Stimulated activated naive CD8-positive, alpha-beta T cell treated with anti-CD3 and anti-CD28 coated beads, Interleukin-15, amount 100 ng/mL, for 72 hours (primary cell): ENCODE measurements at regions not wholly inside any gene's neighbourhood (a gene's known extent, or its start where the extent isn't known, plus 50 kb on each side); places are given as distances from the start of the nearest gene placed in this dataset.
"Not testable (repeated sequence)": the region's sequence is repeated elsewhere in the genome, so short reads cannot be mapped to it uniquely, and the experiment has no call there.

Experiments used
- ATAC-seq: fragments of 150-1000 bp; cut with Tn5 transposase; 2 replicates; pipeline ENCODE4 v1.10.0; 2021; ENCODE audit warnings: mild to moderate bottlenecking, moderate library complexity
- DNase-seq, 2 donors: peaks; one replicate each; pipeline ENCODE4 v3.0.0; 2021 to 2022
- H3K27ac Mint-ChIP-seq, 2 donors: one replicate each; pipeline ENCODE4 v1.8.0; 2022; ENCODE audit warnings: mild to moderate bottlenecking in 2 of 2, mixed read lengths in 2 of 2, moderate library complexity in 2 of 2
- H3K27me3 Mint-ChIP-seq: one replicate; pipeline ENCODE4 v1.8.0; 2022; ENCODE audit warnings: mixed read lengths
- H3K4me1 Mint-ChIP-seq: one replicate; pipeline ENCODE4 v1.8.0; 2022; ENCODE audit warnings: mild to moderate bottlenecking, mixed read lengths
- H3K4me3 Mint-ChIP-seq, 2 donors: one replicate each; pipeline ENCODE4 v1.8.0; 2022; ENCODE audit warnings: mild to moderate bottlenecking in 2 of 2, mixed read lengths in 2 of 2, moderate library complexity in 1 of 2
- H3K9me3 Mint-ChIP-seq, 2 donors: one replicate each; pipeline ENCODE4 v1.8.0; 2022; ENCODE audit warnings: mixed read lengths in 2 of 2

- Mint-ChIP-seq H3K9me3 (no peaks in the 10 kb centered on the region), H3K4me3 (no peak overlapping the region), H3K4me1 (no peaks in the 10 kb centered on the region), H3K27ac (no peak overlapping the region), H3K27me3 (no peaks in the 10 kb centered on the region)
- ATAC-seq (no peak), DNase-seq (no peak)
These were observed 121.9 kb upstream of the SETBP1 start for GRCh38 chr18:44558767-44559166.

GRCh38 chr18:44562986-44563385, 117.7 kb upstream of the SETBP1 start:
- ATAC-seq: no peak
- H3K27ac Mint-ChIP-seq: no peak overlapping the region
- no peaks in the 10 kb centered on the region for H3K4me1 Mint-ChIP-seq
- no peaks in the 10 kb centered on the region for H3K27me3 Mint-ChIP-seq
- no peak overlapping the region for H3K4me3 Mint-ChIP-seq
- no peak for DNase-seq
- peaks cover 0 to 4% of the 10 kb centered on the region in 2 donors for H3K9me3 Mint-ChIP-seq

- ATAC-seq: no peak
- H3K27me3 Mint-ChIP-seq: no peaks in the 10 kb centered on the region
- no peaks in the 10 kb centered on the region for H3K4me1 Mint-ChIP-seq
- peaks cover 0 to 4% of the 10 kb centered on the region in 2 donors for H3K9me3 Mint-ChIP-seq
- peak overlapping the region in 1 of 2 donors; percentile 21 for H3K27ac Mint-ChIP-seq
- H3K4me3 Mint-ChIP-seq: no peak overlapping the region
- DNase-seq: no peak
These were observed 115.8 kb upstream of the SETBP1 start for GRCh38 chr18:44564922-44565321.

DNA sequence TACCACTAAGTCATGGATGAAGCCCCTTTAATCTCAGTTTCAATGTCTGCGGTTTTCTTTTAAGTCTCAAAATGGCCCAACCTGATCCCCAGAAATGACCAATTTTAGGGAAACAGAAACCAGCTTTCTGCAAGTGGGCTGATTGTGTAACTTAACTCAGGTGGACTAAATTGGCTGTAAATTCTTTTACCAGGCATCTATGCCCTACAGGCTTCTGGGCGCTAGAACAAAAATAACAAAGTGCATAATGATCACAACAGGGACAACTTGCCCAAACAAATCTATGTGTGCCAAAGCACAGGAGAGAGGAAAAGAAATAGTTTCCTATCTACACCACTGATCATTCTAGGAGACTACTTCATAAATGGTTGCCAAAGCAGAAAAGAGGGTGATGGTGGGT, 112.3 kb upstream of the SETBP1 start:
- no peaks in the 10 kb centered on the region for H3K4me1 Mint-ChIP-seq
- no peak for DNase-seq
- H3K27ac Mint-ChIP-seq: no peak overlapping the region
- no peak for ATAC-seq
- H3K4me3 Mint-ChIP-seq: no peak overlapping the region
- no peaks in the 10 kb centered on the region for H3K27me3 Mint-ChIP-seq
- peaks cover 0 to 4% of the 10 kb centered on the region in 2 donors for H3K9me3 Mint-ChIP-seq

GRCh38 chr18:44568986-44569385, 111.7 kb upstream of the SETBP1 start:
- no peak for DNase-seq
- no peaks in the 10 kb centered on the region for H3K4me1 Mint-ChIP-seq
- no peak for ATAC-seq
- no peaks in the 10 kb centered on the region for H3K27me3 Mint-ChIP-seq
- H3K9me3 Mint-ChIP-seq: peaks cover 0 to 4% of the 10 kb centered on the region in 2 donors
- no peak overlapping the region for H3K27ac Mint-ChIP-seq
- H3K4me3 Mint-ChIP-seq: no peak overlapping the region

- DNase-seq: no peak
- ATAC-seq: no peak
- Mint-ChIP-seq H3K27me3 (no peaks in the 10 kb centered on the region), H3K27ac (no peak overlapping the region), H3K9me3 (peaks cover 0 to 4% of the 10 kb centered on the region in 2 donors), H3K4me3 (no peak overlapping the region), H3K4me1 (no peaks in the 10 kb centered on the region)
These were observed 111.2 kb upstream of the SETBP1 start for GRCh38 chr18:44569391-44570055.

DNA sequence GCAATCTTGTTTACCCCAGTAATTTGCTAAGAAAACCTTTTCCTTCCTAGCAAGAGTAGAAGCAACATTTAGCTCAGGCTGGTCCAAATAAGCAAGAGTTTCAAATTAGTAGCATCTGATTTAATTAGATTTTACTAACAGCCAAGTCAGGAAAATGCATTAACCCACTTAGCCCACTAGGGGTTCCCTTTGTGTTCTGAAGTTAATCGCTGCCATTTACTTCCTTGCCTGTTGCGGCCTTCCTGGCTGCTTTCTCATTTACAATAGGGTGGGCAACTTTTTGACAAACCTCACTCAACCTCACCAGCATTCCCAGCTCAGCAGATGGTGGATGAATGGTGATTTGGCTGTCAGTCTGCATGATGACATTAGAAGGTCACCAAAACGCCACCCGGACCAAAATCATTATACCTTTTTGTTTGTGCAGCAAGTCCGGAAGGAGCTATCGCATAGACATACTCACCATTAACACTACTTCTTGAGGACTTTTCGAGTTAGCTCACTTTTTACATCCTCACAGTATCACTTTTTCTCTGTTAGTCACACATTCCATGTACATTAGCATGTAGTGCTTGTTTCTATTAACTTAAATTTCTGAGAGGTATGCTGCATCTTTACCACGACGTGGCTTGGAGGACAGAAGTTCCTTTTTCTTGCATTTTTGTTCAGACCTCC, 101.5 kb upstream of the SETBP1 start:
- Mint-ChIP-seq H3K4me3 (no peak overlapping the region), H3K27me3 (no peaks in the 10 kb centered on the region), H3K9me3 (no peaks in the 10 kb centered on the region), H3K4me1 (peaks cover 7% of the 10 kb centered on the region), H3K27ac (no peak overlapping the region)
- peak in 1 of 2 donors; percentile 1 for DNase-seq
- ATAC-seq: no peak

- no peak overlapping the region for H3K27ac Mint-ChIP-seq
- no peak for ATAC-seq
These were observed 100.9 kb upstream of the SETBP1 start for GRCh38 chr18:44579745-44580144.

GRCh38 chr18:44580159-44580558, 100.5 kb upstream of the SETBP1 start:
- DNase-seq (no peak), ATAC-seq (no peak)
- H3K9me3 Mint-ChIP-seq: no peaks in the 10 kb centered on the region
- H3K27me3 Mint-ChIP-seq: no peaks in the 10 kb centered on the region
- peaks cover 7% of the 10 kb centered on the region for H3K4me1 Mint-ChIP-seq
- H3K27ac Mint-ChIP-seq: no peak overlapping the region
- H3K4me3 Mint-ChIP-seq: no peak overlapping the region

More at GRCh38 chr18:44579745-44580144, 100.9 kb upstream of the SETBP1 start:
- Mint-ChIP-seq H3K9me3 (no peaks in the 10 kb centered on the region), H3K4me1 (peaks cover 7% of the 10 kb centered on the region), H3K4me3 (no peak overlapping the region), H3K27me3 (no peaks in the 10 kb centered on the region)
- no peak for DNase-seq

- not testable (repeated sequence) for H3K4me1 Mint-ChIP-seq, DNase-seq, H3K27ac Mint-ChIP-seq, H3K4me3 Mint-ChIP-seq, ATAC-seq, H3K9me3 Mint-ChIP-seq, H3K27me3 Mint-ChIP-seq
These were observed 99.9 kb upstream of the SETBP1 start for GRCh38 chr18:44580782-44581181.

- no peaks in the 10 kb centered on the region for H3K27me3 Mint-ChIP-seq
- no peaks in the 10 kb centered on the region for H3K9me3 Mint-ChIP-seq
- no peak for DNase-seq
- no peak overlapping the region for H3K4me3 Mint-ChIP-seq
- H3K4me1 Mint-ChIP-seq: peaks cover 7% of the 10 kb centered on the region
- no peak overlapping the region for H3K27ac Mint-ChIP-seq
- no peak for ATAC-seq
These were observed 98.2 kb upstream of the SETBP1 start for GRCh38 chr18:44582456-44582855.

DNA sequence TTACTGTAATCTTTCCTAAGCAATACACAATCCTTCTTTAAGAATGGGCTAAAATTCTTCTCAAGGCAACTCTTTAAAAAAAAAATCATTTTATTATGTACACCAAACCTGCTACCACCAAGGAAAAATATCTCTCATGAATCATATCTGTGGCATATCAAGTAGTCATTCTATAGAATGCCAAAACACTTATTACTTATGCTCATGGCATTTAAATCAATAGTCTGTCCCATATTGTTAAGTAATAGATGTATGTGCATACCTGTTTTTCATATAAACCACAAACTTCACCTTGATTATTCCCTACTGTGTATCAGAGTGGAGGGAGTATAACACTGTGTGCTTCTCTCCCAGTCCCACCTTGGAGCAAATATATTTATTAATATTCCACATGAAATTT, 95.8 kb upstream of the SETBP1 start:
- no peaks in the 10 kb centered on the region for H3K9me3 Mint-ChIP-seq
- ATAC-seq: no peak
- H3K4me1 Mint-ChIP-seq: peaks cover 7% of the 10 kb centered on the region
- no peak for DNase-seq
- no peaks in the 10 kb centered on the region for H3K27me3 Mint-ChIP-seq
- H3K4me3 Mint-ChIP-seq: no peak overlapping the region
- no peak overlapping the region for H3K27ac Mint-ChIP-seq

- no peaks in the 10 kb centered on the region for H3K9me3 Mint-ChIP-seq
- no peak overlapping the region for H3K4me3 Mint-ChIP-seq
- H3K27me3 Mint-ChIP-seq: no peaks in the 10 kb centered on the region
- no peak for DNase-seq
- H3K27ac Mint-ChIP-seq: no peak overlapping the region
- ATAC-seq: no peak
- H3K4me1 Mint-ChIP-seq: peaks cover under 1% of the 10 kb centered on the region
These were observed 93.7 kb upstream of the SETBP1 start for GRCh38 chr18:44586782-44587524.

GRCh38 chr18:44588508-44588907, 92.2 kb upstream of the SETBP1 start:
- H3K4me3 Mint-ChIP-seq: no peak overlapping the region

GRCh38 chr18:44589693-44590355, 90.9 kb upstream of the SETBP1 start:
- Mint-ChIP-seq H3K27ac (no peak overlapping the region), H3K9me3 (no peaks in the 10 kb centered on the region), H3K27me3 (no peaks in the 10 kb centered on the region), H3K4me3 (no peak overlapping the region), H3K4me1 (no peaks in the 10 kb centered on the region)
- ATAC-seq (no peak), DNase-seq (no peak)

More at GRCh38 chr18:44588508-44588907, 92.2 kb upstream of the SETBP1 start:
- DNase-seq (no peak), ATAC-seq (no peak)
- no peaks in the 10 kb centered on the region for H3K27me3 Mint-ChIP-seq
- no peaks in the 10 kb centered on the region for H3K9me3 Mint-ChIP-seq
- no peak overlapping the region for H3K27ac Mint-ChIP-seq
- no peaks in the 10 kb centered on the region for H3K4me1 Mint-ChIP-seq
